ENCODE measurements at regions not wholly inside any gene's neighbourhood (a gene's known extent, or its start where the extent isn't known, plus 50 kb on each side); places are given as distances from the start of the nearest gene placed in this dataset.
"Not testable (repeated sequence)": the region's sequence is repeated elsewhere in the genome, so short reads cannot be mapped to it uniquely, and the experiment has no call there.

DNA sequence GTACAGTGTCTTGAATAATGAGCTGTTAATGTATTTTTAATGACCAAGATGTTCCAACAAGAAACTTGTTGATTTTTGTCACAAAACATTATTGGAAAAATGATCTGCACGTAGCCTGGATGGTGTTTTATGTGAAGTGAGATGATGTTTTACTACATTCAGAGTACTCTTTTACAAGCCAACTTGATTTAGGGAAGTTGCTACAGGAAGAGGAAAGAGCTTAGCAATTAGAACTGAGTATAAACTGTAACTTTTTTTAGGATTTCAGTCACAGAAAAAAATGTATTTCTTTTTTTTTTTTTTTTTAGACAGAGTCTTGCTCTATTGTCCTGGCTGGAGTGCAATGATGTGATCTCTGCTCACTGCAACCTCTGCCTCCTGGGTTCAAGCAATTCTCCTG, 113.6 kb upstream of the ADRA1B start:
- Histone ChIP-seq H3K4me1 (ENCODE audit: insufficient read depth, low read length) (no peaks in the 10 kb centered on the region), H3K36me3 (ENCODE audit: insufficient read depth, low read length) (no peaks in the 10 kb centered on the region), H3K9me3 (ENCODE audit: insufficient read depth, low read depth, low read length) (no peaks in the 10 kb centered on the region; the same call in 1 of the 2 replicates), H3K4me3 (ENCODE audit: low read length) (no peak overlapping the region), H3K27me3 (ENCODE audit: insufficient read depth, low read length) (no peaks in the 10 kb centered on the region), H3K9ac (ENCODE audit: low read depth, low read length) (no peak overlapping the region), H3K27ac (ENCODE audit: low read depth, low read length) (no peak overlapping the region)
- WGBS: 92% methylated on average over 1 of the region's 1 CpG

- Histone ChIP-seq H3K27me3 (ENCODE audit: insufficient read depth, low read length) (no peaks in the 10 kb centered on the region), H3K36me3 (ENCODE audit: insufficient read depth, low read length) (no peaks in the 10 kb centered on the region), H3K9me3 (ENCODE audit: insufficient read depth, low read depth, low read length) (no peaks in the 10 kb centered on the region; the same call in 1 of the 2 replicates), H3K4me1 (ENCODE audit: insufficient read depth, low read length) (no peaks in the 10 kb centered on the region), H3K27ac (ENCODE audit: low read depth, low read length) (no peak overlapping the region), H3K9ac (ENCODE audit: low read depth, low read length) (no peak overlapping the region), H3K4me3 (ENCODE audit: low read length) (no peak overlapping the region)
- no CpG with 5 or more reads among the region's 1 CpG for WGBS
These were observed 112.2 kb upstream of the ADRA1B start for GRCh38 chr5:159804121-159804520.

DNA sequence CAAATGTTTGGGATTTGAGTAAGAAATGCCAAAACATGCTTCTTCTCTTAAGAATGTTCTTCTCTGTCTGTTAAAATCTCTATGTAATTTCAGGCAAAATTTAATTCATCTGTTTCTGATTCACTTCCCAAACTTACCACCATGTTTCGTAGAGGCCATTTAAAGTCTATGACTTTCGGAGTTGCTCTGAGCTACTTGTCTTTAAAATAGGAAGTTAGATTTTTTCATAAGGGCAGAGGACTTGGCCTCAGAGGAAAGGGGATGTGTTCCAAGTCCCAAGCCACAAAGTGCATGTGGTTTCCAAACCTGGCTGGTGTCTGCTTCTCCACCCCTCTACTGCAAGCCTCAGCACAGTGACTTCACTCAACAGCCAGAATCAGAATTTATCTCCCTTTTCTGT, 111.3 kb upstream of the ADRA1B start:
- H3K36me3 ChIP-seq (ENCODE audit: insufficient read depth, low read length): no peaks in the 10 kb centered on the region
- H3K4me1 ChIP-seq (ENCODE audit: insufficient read depth, low read length): no peaks in the 10 kb centered on the region
- no peak overlapping the region for H3K9ac ChIP-seq (ENCODE audit: low read depth, low read length)
- H3K27me3 ChIP-seq (ENCODE audit: insufficient read depth, low read length): no peaks in the 10 kb centered on the region
- no peak overlapping the region for H3K4me3 ChIP-seq (ENCODE audit: low read length)
- H3K27ac ChIP-seq (ENCODE audit: low read depth, low read length): no peak overlapping the region
- 100% methylated on average over 2 of the region's 2 CpGs for WGBS
- H3K9me3 ChIP-seq (ENCODE audit: insufficient read depth, low read depth, low read length): no peaks in the 10 kb centered on the region; the same call in 1 of the 2 replicates

DNA sequence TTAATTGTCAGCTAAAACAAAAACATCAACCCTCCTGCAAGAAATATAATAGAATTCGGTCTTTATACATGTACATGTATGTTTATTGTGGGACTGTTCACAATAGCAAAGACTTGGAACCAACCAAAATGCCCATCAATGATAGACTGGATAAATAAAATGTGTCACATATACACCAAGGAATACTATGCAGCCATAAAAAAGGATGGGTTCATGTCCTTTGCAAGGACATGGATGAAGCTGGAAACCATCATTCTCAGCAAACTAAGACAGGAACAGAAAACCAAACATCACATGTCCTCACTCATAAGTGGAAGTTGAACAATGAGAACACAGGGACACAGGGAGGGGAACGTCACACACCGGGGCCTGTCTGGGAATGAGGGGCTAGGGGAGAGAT, 109.1 kb upstream of the ADRA1B start:
- not testable (repeated sequence) for H3K9ac ChIP-seq (ENCODE audit: low read depth, low read length); H3K4me3 ChIP-seq (ENCODE audit: low read length); H3K9me3 ChIP-seq (ENCODE audit: insufficient read depth, low read depth, low read length); H3K27me3 ChIP-seq (ENCODE audit: insufficient read depth, low read length); H3K27ac ChIP-seq (ENCODE audit: low read depth, low read length); H3K4me1 ChIP-seq (ENCODE audit: insufficient read depth, low read length); H3K36me3 ChIP-seq (ENCODE audit: insufficient read depth, low read length)
- WGBS: 100% methylated on average over 2 of the region's 3 CpGs

- H3K9ac ChIP-seq (ENCODE audit: low read depth, low read length): no peak overlapping the region
- H3K36me3 ChIP-seq (ENCODE audit: insufficient read depth, low read length): no peaks in the 10 kb centered on the region
- H3K27ac ChIP-seq (ENCODE audit: low read depth, low read length): no peak overlapping the region
- no peaks in the 10 kb centered on the region for H3K27me3 ChIP-seq (ENCODE audit: insufficient read depth, low read length)
- WGBS: no CpG with 5 or more reads among the region's 2 CpGs
- no peak overlapping the region for H3K4me3 ChIP-seq (ENCODE audit: low read length)
- H3K9me3 ChIP-seq (ENCODE audit: insufficient read depth, low read depth, low read length): no peaks in the 10 kb centered on the region; the same call in 1 of the 2 replicates
- H3K4me1 ChIP-seq (ENCODE audit: insufficient read depth, low read length): no peaks in the 10 kb centered on the region
These were observed 108.7 kb upstream of the ADRA1B start for GRCh38 chr5:159807586-159807985.

DNA sequence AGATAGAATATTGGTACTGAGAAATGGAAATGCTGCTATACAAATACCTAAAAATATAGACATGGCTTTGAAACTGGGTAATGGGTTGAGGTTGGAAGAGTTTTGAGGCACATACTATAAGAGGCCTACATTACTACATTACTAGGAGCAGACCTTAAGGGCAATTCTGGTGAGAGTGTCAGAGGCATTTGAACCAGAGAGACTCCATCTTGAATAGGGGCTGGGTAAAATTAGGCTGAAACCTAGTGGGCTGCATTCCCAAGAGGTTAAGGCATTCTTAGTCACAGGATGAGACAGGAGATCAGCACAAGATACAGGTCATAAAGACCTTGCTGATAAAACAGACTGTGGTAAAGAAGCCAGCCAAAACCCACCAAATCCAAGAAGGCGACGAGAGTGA, 104.6 kb upstream of the ADRA1B start:
- Histone ChIP-seq H3K27ac (ENCODE audit: low read depth, low read length) (no peak overlapping the region), H3K27me3 (ENCODE audit: insufficient read depth, low read length) (no peaks in the 10 kb centered on the region), H3K36me3 (ENCODE audit: insufficient read depth, low read length) (no peaks in the 10 kb centered on the region), H3K9me3 (ENCODE audit: insufficient read depth, low read depth, low read length) (no peaks in the 10 kb centered on the region; the same call in 1 of the 2 replicates), H3K4me1 (ENCODE audit: insufficient read depth, low read length) (peaks cover 6% of the 10 kb centered on the region; the same call in 1 of the 2 replicates), H3K4me3 (ENCODE audit: low read length) (no peak overlapping the region), H3K9ac (ENCODE audit: low read depth, low read length) (no peak overlapping the region)
- WGBS: 92% methylated on average over 2 of the region's 2 CpGs

DNA sequence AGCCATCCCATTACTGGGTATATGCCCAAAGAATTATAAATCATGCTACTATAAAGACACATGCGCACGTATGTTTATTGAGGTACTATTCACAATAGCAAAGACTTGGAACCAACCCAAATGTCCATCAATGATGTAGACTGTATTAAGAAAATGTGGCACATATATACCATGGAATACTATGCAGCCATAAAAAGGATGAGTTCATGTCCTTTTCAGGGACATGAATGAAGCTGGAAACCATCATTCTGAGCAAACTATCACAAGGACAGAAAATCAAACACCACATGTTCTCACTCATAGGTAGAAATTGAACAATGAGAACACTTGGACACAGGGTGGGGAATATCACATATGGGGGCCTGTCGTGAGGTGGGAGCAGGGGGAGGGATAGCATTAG, 103.5 kb upstream of the ADRA1B start:
- not testable (repeated sequence) for H3K27ac ChIP-seq (ENCODE audit: low read depth, low read length); H3K9me3 ChIP-seq (ENCODE audit: insufficient read depth, low read depth, low read length); H3K36me3 ChIP-seq (ENCODE audit: insufficient read depth, low read length); H3K27me3 ChIP-seq (ENCODE audit: insufficient read depth, low read length); H3K9ac ChIP-seq (ENCODE audit: low read depth, low read length); H3K4me3 ChIP-seq (ENCODE audit: low read length); H3K4me1 ChIP-seq (ENCODE audit: insufficient read depth, low read length)
- 100% methylated on average over 1 of the region's 3 CpGs for WGBS

DNA sequence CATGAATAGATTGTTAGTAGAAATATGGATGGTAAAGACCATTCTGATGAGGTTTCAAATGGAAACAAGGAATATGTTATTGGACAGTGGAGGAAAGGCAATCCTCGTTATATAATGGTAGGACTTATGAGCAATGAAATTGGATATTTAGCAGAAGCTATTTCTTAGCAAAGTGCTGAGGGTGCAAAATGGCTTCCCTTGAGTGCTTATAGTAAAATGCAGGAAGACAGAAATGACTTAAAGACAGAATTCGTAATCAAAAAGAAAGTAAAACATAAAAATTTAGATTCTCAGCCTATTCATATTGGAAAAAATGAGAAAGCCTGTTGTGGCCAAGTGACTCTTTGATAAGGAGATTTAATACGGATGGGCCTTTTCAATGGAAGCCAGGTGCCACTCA, 102.1 kb upstream of the ADRA1B start:
- Histone ChIP-seq H3K9me3 (ENCODE audit: insufficient read depth, low read depth, low read length) (no peaks in the 10 kb centered on the region), H3K36me3 (ENCODE audit: insufficient read depth, low read length) (no peaks in the 10 kb centered on the region), H3K4me3 (ENCODE audit: low read length) (no peak overlapping the region), H3K4me1 (ENCODE audit: insufficient read depth, low read length) (peaks cover 6% of the 10 kb centered on the region; the same call in 1 of the 2 replicates), H3K9ac (ENCODE audit: low read depth, low read length) (no peak overlapping the region), H3K27me3 (ENCODE audit: insufficient read depth, low read length) (no peaks in the 10 kb centered on the region), H3K27ac (ENCODE audit: low read depth, low read length) (no peak overlapping the region)
- 93% methylated on average over 3 of the region's 3 CpGs for WGBS

GRCh38 chr5:159814805-159815585, 101.3 kb upstream of the ADRA1B start:
- Histone ChIP-seq H3K9me3 (ENCODE audit: insufficient read depth, low read depth, low read length) (no peaks in the 10 kb centered on the region), H3K27me3 (ENCODE audit: insufficient read depth, low read length) (no peaks in the 10 kb centered on the region)
- 92% methylated on average over 4 of the region's 4 CpGs for WGBS

GRCh38 chr5:159817262-159818029, 98.8 kb upstream of the ADRA1B start:
- H3K9ac ChIP-seq (ENCODE audit: low read depth, low read length): no peak overlapping the region
- peaks cover 6% of the 10 kb centered on the region; the same call in 1 of the 2 replicates for H3K4me1 ChIP-seq (ENCODE audit: insufficient read depth, low read length)
- no peaks in the 10 kb centered on the region for H3K27me3 ChIP-seq (ENCODE audit: insufficient read depth, low read length)
- 84% methylated on average over 5 of the region's 5 CpGs for WGBS
- no peak overlapping the region for H3K27ac ChIP-seq (ENCODE audit: low read depth, low read length)
- H3K4me3 ChIP-seq (ENCODE audit: low read length): no peak overlapping the region
- H3K9me3 ChIP-seq (ENCODE audit: insufficient read depth, low read depth, low read length): no peaks in the 10 kb centered on the region
- no peaks in the 10 kb centered on the region for H3K36me3 ChIP-seq (ENCODE audit: insufficient read depth, low read length)

More at GRCh38 chr5:159814805-159815585, 101.3 kb upstream of the ADRA1B start:
- Histone ChIP-seq H3K27ac (ENCODE audit: low read depth, low read length) (no peak overlapping the region), H3K36me3 (ENCODE audit: insufficient read depth, low read length) (no peaks in the 10 kb centered on the region), H3K4me3 (ENCODE audit: low read length) (no peak overlapping the region), H3K4me1 (ENCODE audit: insufficient read depth, low read length) (peaks cover 6% of the 10 kb centered on the region; the same call in 1 of the 2 replicates), H3K9ac (ENCODE audit: low read depth, low read length) (no peak overlapping the region)

- no peaks in the 10 kb centered on the region for H3K9me3 ChIP-seq (ENCODE audit: insufficient read depth, low read depth, low read length)
- no peak overlapping the region for H3K4me3 ChIP-seq (ENCODE audit: low read length)
- no peaks in the 10 kb centered on the region for H3K36me3 ChIP-seq (ENCODE audit: insufficient read depth, low read length)
- H3K9ac ChIP-seq (ENCODE audit: low read depth, low read length): no peak overlapping the region
- H3K4me1 ChIP-seq (ENCODE audit: insufficient read depth, low read length): peaks cover 6% of the 10 kb centered on the region; the same call in 1 of the 2 replicates
- no peaks in the 10 kb centered on the region for H3K27me3 ChIP-seq (ENCODE audit: insufficient read depth, low read length)
- 91% methylated on average over 9 of the region's 9 CpGs for WGBS
- no peak overlapping the region for H3K27ac ChIP-seq (ENCODE audit: low read depth, low read length)
These were observed 96.5 kb upstream of the ADRA1B start for GRCh38 chr5:159819591-159820411.
